GM12878 (cell line): ENCODE measurements at regions not wholly inside any gene's neighbourhood (a gene's known extent, or its start where the extent isn't known, plus 50 kb on each side); places are given as distances from the start of the nearest gene placed in this dataset.

Experiments used
- ATAC-seq: fragments of 200-7000 bp; cut with Tn5 transposase; 3 replicates; pipeline ENCODE4 v1.9.1; 2020; ENCODE audit warnings: mild to moderate bottlenecking, moderate library complexity
- BruUV-seq: library from RNA; stranded (reverse); fragments of 400-500 nt; replicated peaks from 2 replicates; lab custom pipeline; 2021; lab: Mats Ljungman, UMichigan
- CTCF ChIA-PET: fragments of 300-600 bp; sonication (Branson Sonifier 250); formaldehyde crosslinking; extraction: SDS; loops from one replicate; lab custom pipeline; 2021; ENCODE audit warnings: inconsistent platforms; lab: Yijun Ruan, JAX
- POLR2A ChIA-PET: fragments of 350-600 bp; formaldehyde crosslinking; extraction: SDS; loops from one replicate; lab custom pipeline; 2021; ENCODE audit warnings: inconsistent platforms; lab: Charles Lee
- RAD21 ChIA-PET: fragments of 300-600 bp; sonication (Branson Sonifier 250); formaldehyde crosslinking; loops from one replicate; lab custom pipeline; 2023; ENCODE audit warnings: antibody characterized with exemption; ENCODE audit not compliant: unreplicated experiment; lab: Charles Lee
- SMC1A ChIA-PET: fragments of 300-600 bp; sonication (Branson Sonifier 250); formaldehyde crosslinking; loops from one replicate; lab custom pipeline; 2023; ENCODE audit not compliant: unreplicated experiment, uncharacterized antibody; lab: Charles Lee
- DNase-seq: peaks from one replicate; pipeline ENCODE4 v3.0.0-alpha.2; 2011; ENCODE audit warnings: low read depth, low spot score
- FAIRE-seq: peaks from 3 replicates; lab custom pipeline; 2011; peaks lifted over from hg19 to GRCh38; lab: Jason Lieb, UNC
- H2AFZ ChIP-seq: 2 replicates; pipeline ENCODE4 v1.6.0; 2011; ENCODE audit warnings: low read depth, low read length, control low read depth; ENCODE audit not compliant: control insufficient read depth
- H3K27ac ChIP-seq: 2 replicates; pipeline ENCODE4 v1.5.1; 2011; ENCODE audit warnings: control low read depth; ENCODE audit not compliant: control insufficient read depth, insufficient read depth
- H3K27me3 ChIP-seq, 2 experiments: replicated peaks in 1 of 2; 2 replicates each; pipeline versions ENCODE4 v1.6.0 to v1.6.1; 2011; ENCODE audit warnings: low read length in 1 of 2; ENCODE audit not compliant: control insufficient read depth in 2 of 2, insufficient read depth in 2 of 2
- H3K36me3 ChIP-seq, 2 experiments: 2 replicates each; pipeline ENCODE4 v1.5.1; 2011; ENCODE audit warnings: low read length in 1 of 2; ENCODE audit not compliant: control insufficient read depth in 2 of 2, insufficient read depth in 2 of 2
- H3K4me1 ChIP-seq: 2 replicates; pipeline ENCODE4 v1.6.1; 2011; ENCODE audit warnings: mild to moderate bottlenecking, low read length, moderate library complexity, mixed read lengths; ENCODE audit not compliant: control insufficient read depth, insufficient read depth
- H3K4me2 ChIP-seq: 2 replicates; pipeline ENCODE4 v1.6.0; 2011; ENCODE audit warnings: control low read depth; ENCODE audit not compliant: control insufficient read depth, insufficient read depth
- H3K4me3 ChIP-seq: fragments of 200-600 bp; sonication (generic); 2 replicates; pipeline ENCODE4 v1.5.1; 2016
- H3K79me2 ChIP-seq: 2 replicates; pipeline ENCODE4 v1.6.0; 2011; ENCODE audit warnings: low read length; ENCODE audit not compliant: control insufficient read depth, insufficient read depth
- H3K9ac ChIP-seq: 2 replicates; pipeline ENCODE4 v1.8.0; 2011; ENCODE audit warnings: low read length, control low read depth, mixed read lengths; ENCODE audit not compliant: control insufficient read depth, insufficient read depth
- H3K9me3 ChIP-seq: replicated peaks from 3 replicates; pipeline ENCODE4 v1.5.1; 2011; ENCODE audit warnings: mild to moderate bottlenecking, low read length; ENCODE audit not compliant: control insufficient read depth, insufficient read depth
- H4K20me1 ChIP-seq: 2 replicates; pipeline ENCODE4 v1.6.0; 2011; ENCODE audit not compliant: control insufficient read depth, insufficient read depth
- BCLAF1 ChIP-seq: fragments of 450-650 bp; IDR thresholded peaks from 2 replicates; pipeline ENCODE4 v1.6.1; 2017; ENCODE audit warnings: antibody characterized with exemption, mild to moderate bottlenecking, moderate library complexity
- BMI1 ChIP-seq: fragments of 450-650 bp; IDR thresholded peaks from 2 replicates; pipeline ENCODE4 v1.6.1; 2016; ENCODE audit warnings: mild to moderate bottlenecking, moderate library complexity, borderline replicate concordance
- CHD1 ChIP-seq: IDR thresholded peaks from 2 replicates; pipeline ENCODE4 v1.6.1; 2012; ENCODE audit warnings: low read depth, low read length, improper control_type of control experiment
- FOS ChIP-seq: IDR thresholded peaks from 3 replicates; pipeline ENCODE4 v1.6.1; 2011; ENCODE audit warnings: borderline replicate concordance; ENCODE audit not compliant: insufficient read length; ENCODE audit errors: extremely low read depth
- FOXK2 ChIP-seq: fragments of 450-650 bp; IDR thresholded peaks from 2 replicates; pipeline ENCODE4 v1.6.1; 2017; ENCODE audit warnings: mild to moderate bottlenecking, moderate library complexity
- HDAC2 ChIP-seq: fragments of 200-600 bp; sonication (generic); IDR thresholded peaks from 2 replicates; pipeline ENCODE4 v1.6.1; 2017
- KDM1A ChIP-seq: fragments of 200-600 bp; sonication (generic); IDR thresholded peaks from 2 replicates; pipeline ENCODE4 v1.6.1; 2016; ENCODE audit warnings: borderline replicate concordance
- NR2C1 ChIP-seq: fragments of 450-650 bp; IDR thresholded peaks from 2 replicates; pipeline ENCODE4 v1.6.1; 2017; ENCODE audit warnings: antibody characterized with exemption, mild to moderate bottlenecking, moderate library complexity
- POLR2AphosphoS5 ChIP-seq: IDR thresholded peaks from 2 replicates; pipeline ENCODE4 v1.6.1; 2011; ENCODE audit warnings: mild to moderate bottlenecking, low read length, inconsistent platforms
- SRF ChIP-seq, 2 experiments: IDR thresholded peaks; 2 replicates each; pipeline ENCODE4 v1.6.1; 2011; ENCODE audit warnings: low read depth in 2 of 2, low read length in 2 of 2, mild to moderate bottlenecking in 1 of 2, moderate library complexity in 1 of 2
- YY1 ChIP-seq: IDR thresholded peaks from 2 replicates; pipeline ENCODE4 v1.6.1; 2011; ENCODE audit warnings: low read depth, mild to moderate bottlenecking, low read length
- WGBS: methylation state at CpG from one replicate; pipeline ENCODE4 v1.1.6; 2016; ENCODE audit warnings: low lambda C conversion rate; ENCODE audit not compliant: insufficient replicate concordance, insufficient coverage; ENCODE audit errors: missing lambda C conversion rate; 5-methylcytosine and 5-hydroxymethylcytosine counted together
- in situ Hi-C: fragments of 300-500 bp; cut with MboI; formaldehyde crosslinking; loops from 9 replicates; pipeline ENCODE4 v1.14.3; 2018; ENCODE audit warnings: mixed read lengths
- intact Hi-C: fragments of 100-400 bp; cut with micrococcal nuclease; formaldehyde crosslinking; loops from one replicate; pipeline ENCODE4 v1.14.2; 2022; ENCODE audit not compliant: unreplicated experiment
- TF ChIP-seq, protein P1 (sequence below): fragments of 450-650 bp; IDR thresholded peaks from 2 replicates; pipeline ENCODE4 v1.6.1; 2016; ENCODE audit warnings: mild to moderate bottlenecking

GRCh38 chr18:75830828-75831227, 403.3 kb upstream of the SMIM21 start:
- Histone ChIP-seq H3K9me3 (no peaks in the 10 kb centered on the region), H3K9ac (no peak overlapping the region), H3K4me2 (no peak overlapping the region), H3K36me3 (no peaks in the 10 kb centered on the region), H3K27ac (no peak overlapping the region), H4K20me1 (no peaks in the 10 kb centered on the region), H3K27me3 (no peaks in the 10 kb centered on the region; a peak in 1 of 4 replicates), H3K79me2 (no peaks in the 10 kb centered on the region), H3K4me1 (no peaks in the 10 kb centered on the region), H3K4me3 (no peak overlapping the region), H2AFZ (no peak overlapping the region)
- ChIA-PET CTCF (no interaction called here), SMC1A (no interaction called here), RAD21 (no interaction called here), POLR2A (no interaction called here)
- 0% methylated on average over 2 of the region's 2 CpGs for WGBS
- FAIRE-seq (no peak), DNase-seq (no peak), ATAC-seq (no peak)
- intact Hi-C loops: no loop called here
- TF ChIP-seq BMI1: no peak
- TF ChIP-seq CHD1: no peak
- no peak for TF ChIP-seq POLR2AphosphoS5
- in situ Hi-C loops: no loop called here
- BruUV-seq: no TSS peak

- no peak for FAIRE-seq
- POLR2A ChIA-PET: no interaction called here
- no peak for TF ChIP-seq FOXK2
- TF ChIP-seq FOS: no peak
- no peak for TF ChIP-seq BCLAF1
- TF ChIP-seq KDM1A: no peak
- TF ChIP-seq HDAC2: no peak
- no peak for TF ChIP-seq SRF (IDR thresholded peaks at IDR 0.05; ENCODE audit: low read depth in 2 of 2, low read length in 2 of 2)
- TF ChIP-seq YY1: no peak
- TF ChIP-seq, protein P1, sequence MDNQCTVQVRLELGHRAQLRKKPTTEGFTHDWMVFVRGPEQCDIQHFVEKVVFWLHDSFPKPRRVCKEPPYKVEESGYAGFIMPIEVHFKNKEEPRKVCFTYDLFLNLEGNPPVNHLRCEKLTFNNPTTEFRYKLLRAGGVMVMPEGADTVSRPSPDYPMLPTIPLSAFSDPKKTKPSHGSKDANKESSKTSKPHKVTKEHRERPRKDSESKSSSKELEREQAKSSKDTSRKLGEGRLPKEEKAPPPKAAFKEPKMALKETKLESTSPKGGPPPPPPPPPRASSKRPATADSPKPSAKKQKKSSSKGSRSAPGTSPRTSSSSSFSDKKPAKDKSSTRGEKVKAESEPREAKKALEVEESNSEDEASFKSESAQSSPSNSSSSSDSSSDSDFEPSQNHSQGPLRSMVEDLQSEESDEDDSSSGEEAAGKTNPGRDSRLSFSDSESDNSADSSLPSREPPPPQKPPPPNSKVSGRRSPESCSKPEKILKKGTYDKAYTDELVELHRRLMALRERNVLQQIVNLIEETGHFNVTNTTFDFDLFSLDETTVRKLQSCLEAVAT: no peak
- no peak for TF ChIP-seq NR2C1
Measured at GRCh38 chr18:75829091-75829490, 401.6 kb upstream of the SMIM21 start.

More at GRCh38 chr18:75829091-75829490, 401.6 kb upstream of the SMIM21 start:
- in situ Hi-C loops (no loop called here), intact Hi-C loops (no loop called here)
- H3K4me2 ChIP-seq: no peak overlapping the region
- no peak overlapping the region for H3K9ac ChIP-seq
- 2% methylated on average over 4 of the region's 4 CpGs for WGBS
- no TSS peak for BruUV-seq
- CTCF ChIA-PET: no interaction called here
- H3K36me3 ChIP-seq: no peaks in the 10 kb centered on the region
- SMC1A ChIA-PET: no interaction called here
- no peaks in the 10 kb centered on the region for H3K4me1 ChIP-seq
- H2AFZ ChIP-seq: no peak overlapping the region
- no peaks in the 10 kb centered on the region for H3K9me3 ChIP-seq
- RAD21 ChIA-PET: no interaction called here
- no peak for DNase-seq
- no peaks in the 10 kb centered on the region for H3K79me2 ChIP-seq
- H3K27ac ChIP-seq: no peak overlapping the region
- H3K4me3 ChIP-seq: no peak overlapping the region
- no peaks in the 10 kb centered on the region; a peak in 1 of 4 replicates for H3K27me3 ChIP-seq
- no peak for ATAC-seq
- no peaks in the 10 kb centered on the region for H4K20me1 ChIP-seq
